Liver (tissue), 8 donors: ENCODE measurements at regions not wholly inside any gene's neighbourhood (a gene's known extent, or its start where the extent isn't known, plus 50 kb on each side); places are given as distances from the start of the nearest gene placed in this dataset.

ENCODE experiments used
- DNase-seq: peaks from one replicate; pipeline ENCODE4 v3.0.0-alpha.2; 2017; ENCODE audit warnings: low spot score
- H3K27ac ChIP-seq, 2 donors: one replicate each; pipeline ENCODE4 v1.7.0; 2013; ENCODE audit warnings: inconsistent platforms in 2 of 2, low read length in 2 of 2, control low read depth in 1 of 2, low read depth in 1 of 2, mild to moderate bottlenecking in 1 of 2
- H3K27me3 ChIP-seq, 4 donors: one replicate each; pipeline versions ENCODE4 v1.6.1 to v1.7.0; 2013; ENCODE audit warnings: low read length in 3 of 4, inconsistent platforms in 1 of 4, mild to moderate bottlenecking in 1 of 4, moderate library complexity in 1 of 4; ENCODE audit not compliant: control insufficient read depth in 4 of 4, insufficient read depth in 4 of 4
- H3K36me3 ChIP-seq, 4 donors: one replicate each; pipeline versions ENCODE4 v1.6.1 to v1.7.0; 2013; ENCODE audit warnings: low read length in 3 of 4, mild to moderate bottlenecking in 3 of 4, low read depth in 1 of 4, moderate library complexity in 1 of 4; ENCODE audit not compliant: control insufficient read depth in 4 of 4, insufficient read depth in 3 of 4
- H3K4me1 ChIP-seq, 4 donors: one replicate each; pipeline versions ENCODE4 v1.6.1 to v1.7.0; 2013; ENCODE audit warnings: low read length in 3 of 4, mild to moderate bottlenecking in 3 of 4, moderate library complexity in 1 of 4; ENCODE audit not compliant: control insufficient read depth in 4 of 4, insufficient read depth in 4 of 4
- H3K4me3 ChIP-seq, 3 donors: one replicate each; pipeline versions ENCODE4 v1.6.1 to v1.7.0; 2013; ENCODE audit warnings: low read length in 3 of 3, control low read depth in 1 of 3, low read depth in 1 of 3, mild to moderate bottlenecking in 1 of 3
- H3K9ac ChIP-seq, 2 donors: one replicate each; pipeline ENCODE4 v1.7.0; 2013; ENCODE audit warnings: low read length in 2 of 2, mild to moderate bottlenecking in 2 of 2, moderate library complexity in 2 of 2, control low read depth in 1 of 2, low read depth in 1 of 2
- H3K9me3 ChIP-seq, 4 donors: one replicate each; pipeline versions ENCODE4 v1.6.1 to v1.7.0; 2013; ENCODE audit warnings: low read length in 3 of 4; ENCODE audit not compliant: control insufficient read depth in 4 of 4
- EGR1 ChIP-seq, 2 donors: IDR thresholded peaks; 2 replicates each; pipeline ENCODE4 v1.6.1; 2016 to 2018; ENCODE audit warnings: antibody characterized with exemption in 2 of 2, low read depth in 2 of 2
- FOXA1 ChIP-seq: IDR thresholded peaks from 2 replicates; pipeline ENCODE4 v1.6.1; 2016; ENCODE audit warnings: antibody characterized with exemption
- FOXA2 ChIP-seq: IDR thresholded peaks from 2 replicates; pipeline ENCODE4 v1.6.1; 2016; ENCODE audit warnings: antibody characterized with exemption
- GABPA ChIP-seq, 2 donors: IDR thresholded peaks in 1 of 2; conservative IDR thresholded peaks in 1 of 2; 2 replicates each; pipeline ENCODE4 v1.6.1; 2016; ENCODE audit warnings: antibody characterized with exemption in 2 of 2, mild to moderate bottlenecking in 1 of 2, moderate library complexity in 1 of 2
- HNF4A ChIP-seq, 2 donors: conservative IDR thresholded peaks; 2 replicates each; pipeline ENCODE4 v1.6.1; 2016; ENCODE audit warnings: antibody characterized with exemption in 2 of 2, mild to moderate bottlenecking in 2 of 2
- HNF4G ChIP-seq: IDR thresholded peaks from 2 replicates; pipeline ENCODE4 v1.6.1; 2016; ENCODE audit warnings: antibody characterized with exemption
- JUND ChIP-seq, 2 donors: IDR thresholded peaks; 2 replicates each; pipeline ENCODE4 v1.6.1; 2016; ENCODE audit warnings: antibody characterized with exemption in 2 of 2
- NR2F2 ChIP-seq: IDR thresholded peaks from 2 replicates; pipeline ENCODE4 v1.6.1; 2016; ENCODE audit warnings: antibody characterized with exemption
- RAD21 ChIP-seq, 2 donors: IDR thresholded peaks; 2 replicates each; pipeline ENCODE4 v1.6.1; 2016; ENCODE audit warnings: antibody characterized with exemption in 2 of 2, mild to moderate bottlenecking in 2 of 2
- REST ChIP-seq: IDR thresholded peaks from 2 replicates; pipeline ENCODE4 v1.6.1; 2016; ENCODE audit warnings: antibody characterized with exemption, mild to moderate bottlenecking
- RXRA ChIP-seq, 2 donors: IDR thresholded peaks; 2 replicates each; pipeline ENCODE4 v1.6.1; 2017 to 2018; ENCODE audit warnings: antibody characterized with exemption in 2 of 2, mild to moderate bottlenecking in 1 of 2
- SP1 ChIP-seq: IDR thresholded peaks from 2 replicates; pipeline ENCODE4 v1.6.1; 2018; ENCODE audit warnings: antibody characterized with exemption, mild to moderate bottlenecking
- TAF1 ChIP-seq: conservative IDR thresholded peaks from 2 replicates; pipeline ENCODE4 v1.6.1; 2016; ENCODE audit warnings: antibody characterized with exemption, mild to moderate bottlenecking
- YY1 ChIP-seq: IDR thresholded peaks from 2 replicates; pipeline ENCODE4 v1.6.1; 2016; ENCODE audit warnings: antibody characterized with exemption, mild to moderate bottlenecking
- ZBTB33 ChIP-seq: IDR thresholded peaks from 2 replicates; pipeline ENCODE4 v1.6.1; 2016; ENCODE audit warnings: antibody characterized with exemption
- WGBS: extraction: QIAGEN DNeasy Blood & Tissue Kit; methylation state at CpG from one replicate; pipeline ENCODE4 v1.1.7; 2013; 5-methylcytosine and 5-hydroxymethylcytosine counted together
- TF ChIP-seq, protein P1 (sequence below): fragments of 150-350 bp; IDR thresholded peaks from 2 replicates; pipeline ENCODE4 v1.5.1; 2017; ENCODE audit warnings: improper control_type of control experiment, low read depth, low read length; ENCODE audit not compliant: missing input control
- TF ChIP-seq, protein P2 (sequence below): IDR thresholded peaks from 2 replicates; pipeline ENCODE4 v1.6.1; 2016; ENCODE audit warnings: antibody characterized with exemption
- TF ChIP-seq, protein P3 (sequence below): IDR thresholded peaks from 2 replicates; pipeline ENCODE4 v1.6.1; 2016; ENCODE audit warnings: antibody characterized with exemption
- donor health status: healthy.
- donor health status: healthy.
- donor health status: healthy.
- donor health status: healthy.
- donor health status: healthy.

- peaks cover 0 to 11% (median 6%) of the 10 kb centered on the region in 4 donors for H3K4me1 ChIP-seq
- DNase-seq = no peak
- TF ChIP-seq GABPA (IDR thresholded peaks at IDR 0.05 in 1 of 2, conservative IDR thresholded peaks at IDR 0.05 in 1 of 2) (no peak), RAD21 (IDR thresholded peaks at IDR 0.05) (no peak), EGR1 (IDR thresholded peaks at IDR 0.05; ENCODE audit: low read depth in 2 of 2) (no peak), HNF4A (conservative IDR thresholded peaks at IDR 0.05) (no peak), FOXA2 (no peak), REST (no peak), TAF1 (no peak), SP1 (no peak), JUND (IDR thresholded peaks at IDR 0.05) (no peak), RXRA (IDR thresholded peaks at IDR 0.05) (no peak), NR2F2 (no peak), YY1 (no peak), FOXA1 (no peak), ZBTB33 (no peak), HNF4G (no peak)
- TF ChIP-seq, protein P1, sequence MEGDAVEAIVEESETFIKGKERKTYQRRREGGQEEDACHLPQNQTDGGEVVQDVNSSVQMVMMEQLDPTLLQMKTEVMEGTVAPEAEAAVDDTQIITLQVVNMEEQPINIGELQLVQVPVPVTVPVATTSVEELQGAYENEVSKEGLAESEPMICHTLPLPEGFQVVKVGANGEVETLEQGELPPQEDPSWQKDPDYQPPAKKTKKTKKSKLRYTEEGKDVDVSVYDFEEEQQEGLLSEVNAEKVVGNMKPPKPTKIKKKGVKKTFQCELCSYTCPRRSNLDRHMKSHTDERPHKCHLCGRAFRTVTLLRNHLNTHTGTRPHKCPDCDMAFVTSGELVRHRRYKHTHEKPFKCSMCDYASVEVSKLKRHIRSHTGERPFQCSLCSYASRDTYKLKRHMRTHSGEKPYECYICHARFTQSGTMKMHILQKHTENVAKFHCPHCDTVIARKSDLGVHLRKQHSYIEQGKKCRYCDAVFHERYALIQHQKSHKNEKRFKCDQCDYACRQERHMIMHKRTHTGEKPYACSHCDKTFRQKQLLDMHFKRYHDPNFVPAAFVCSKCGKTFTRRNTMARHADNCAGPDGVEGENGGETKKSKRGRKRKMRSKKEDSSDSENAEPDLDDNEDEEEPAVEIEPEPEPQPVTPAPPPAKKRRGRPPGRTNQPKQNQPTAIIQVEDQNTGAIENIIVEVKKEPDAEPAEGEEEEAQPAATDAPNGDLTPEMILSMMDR = no peak
- TF ChIP-seq, protein P2, sequence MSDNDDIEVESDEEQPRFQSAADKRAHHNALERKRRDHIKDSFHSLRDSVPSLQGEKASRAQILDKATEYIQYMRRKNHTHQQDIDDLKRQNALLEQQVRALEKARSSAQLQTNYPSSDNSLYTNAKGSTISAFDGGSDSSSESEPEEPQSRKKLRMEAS = no peak
- TF ChIP-seq, protein P3, sequence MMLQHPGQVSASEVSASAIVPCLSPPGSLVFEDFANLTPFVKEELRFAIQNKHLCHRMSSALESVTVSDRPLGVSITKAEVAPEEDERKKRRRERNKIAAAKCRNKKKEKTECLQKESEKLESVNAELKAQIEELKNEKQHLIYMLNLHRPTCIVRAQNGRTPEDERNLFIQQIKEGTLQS = no peak
- no peak overlapping the region for H3K27ac ChIP-seq
- 87% methylated on average over 15 of the region's 15 CpGs for WGBS
- H3K9me3 ChIP-seq = peaks cover 0 to under 1% (median 0%) of the 10 kb centered on the region in 4 donors
- H3K4me3 ChIP-seq = no peak overlapping the region
- no peaks in the 10 kb centered on the region for H3K36me3 ChIP-seq
- no peaks in the 10 kb centered on the region for H3K27me3 ChIP-seq
- H3K9ac ChIP-seq = no peak overlapping the region
These were observed 84.8 kb upstream of the GPC1 start for GRCh38 chr2:240350696-240351087.
